ENCODE measurements at regions not wholly inside any gene's neighbourhood (a gene's known extent, or its start where the extent isn't known, plus 50 kb on each side); places are given as distances from the start of the nearest gene placed in this dataset.

DNA sequence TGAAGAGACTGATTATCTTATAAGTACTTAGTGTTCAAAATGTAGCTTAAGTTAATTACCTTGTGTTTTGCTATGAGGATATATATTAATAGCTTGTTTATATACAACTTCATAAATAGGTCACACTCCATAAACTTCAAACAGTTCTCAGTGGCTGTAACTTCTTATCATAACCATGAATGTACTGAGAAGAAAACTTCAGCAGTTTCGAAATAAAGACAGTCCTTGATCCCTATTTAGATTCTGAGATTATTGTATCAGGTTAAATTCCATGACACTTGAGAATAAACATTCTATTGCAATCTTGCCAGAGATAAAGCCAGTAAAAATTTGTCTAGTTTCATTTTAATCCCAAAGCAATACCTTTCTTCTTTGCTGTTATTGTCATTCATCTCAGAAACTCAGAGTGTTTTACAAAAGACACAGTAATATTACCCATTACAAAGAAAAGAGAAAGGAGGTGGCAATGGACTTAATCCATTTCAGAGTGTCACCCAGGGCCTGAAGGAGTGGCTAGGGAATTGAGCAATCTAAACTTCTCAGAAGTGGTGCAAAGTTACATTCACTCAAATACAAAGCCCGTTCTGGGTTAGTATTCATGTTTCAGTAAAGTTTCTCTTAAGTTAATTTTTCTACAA is 403.6 kb downstream of the SEMA3D start:
- H3K4me3 ChIP-seq (ENCODE audit: low read depth, low read length) = no peak overlapping the region
- no peak for TF ChIP-seq CTCF (IDR thresholded peaks at IDR 0.05; ENCODE audit: borderline replicate concordance, insufficient read depth, low read depth, low read length)

GRCh38 chr7:84781838-84782237 is 405.0 kb downstream of the SEMA3D start:
- no peak overlapping the region for H3K4me3 ChIP-seq (ENCODE audit: low read depth, low read length)
- no peak for TF ChIP-seq CTCF (IDR thresholded peaks at IDR 0.05; ENCODE audit: borderline replicate concordance, insufficient read depth, low read depth, low read length)

GRCh38 chr7:84780158-84781124 is 406.4 kb downstream of the SEMA3D start:
- TF ChIP-seq CTCF (IDR thresholded peaks at IDR 0.05; ENCODE audit: borderline replicate concordance, insufficient read depth, low read depth, low read length) = no peak
- no peak overlapping the region for H3K4me3 ChIP-seq (ENCODE audit: low read depth, low read length)

DNA sequence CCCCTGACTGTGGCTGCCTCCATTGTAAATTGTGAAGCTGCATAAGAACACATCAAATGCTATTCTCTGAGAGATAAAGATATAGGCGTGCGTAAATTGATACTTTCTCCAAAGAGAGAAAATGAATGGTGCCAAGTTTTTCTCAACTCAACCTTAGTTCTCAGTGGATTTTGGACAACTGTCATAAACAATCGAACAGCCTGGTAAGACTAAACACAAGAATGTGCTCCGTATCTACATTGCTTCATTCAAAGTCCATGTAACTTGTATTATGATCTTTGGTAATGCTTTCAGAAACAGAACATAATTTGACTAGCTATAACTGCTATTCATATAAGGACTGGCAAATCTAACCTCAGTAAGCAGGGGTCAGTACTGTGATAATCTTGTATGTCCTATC is 429.1 kb downstream of the SEMA3D start:
- no peak for TF ChIP-seq CTCF (IDR thresholded peaks at IDR 0.05; ENCODE audit: borderline replicate concordance, insufficient read depth, low read depth, low read length)
- no peak overlapping the region for H3K4me3 ChIP-seq (ENCODE audit: low read depth, low read length)

- no peak overlapping the region for H3K4me3 ChIP-seq (ENCODE audit: low read depth, low read length)
- TF ChIP-seq CTCF (IDR thresholded peaks at IDR 0.05; ENCODE audit: borderline replicate concordance, insufficient read depth, low read depth, low read length) = no peak
Observed at GRCh38 chr7:84746353-84746752, 440.5 kb downstream of the SEMA3D start.

- H3K4me3 ChIP-seq (ENCODE audit: low read depth, low read length) = no peak overlapping the region
- no peak for TF ChIP-seq CTCF (IDR thresholded peaks at IDR 0.05; ENCODE audit: borderline replicate concordance, insufficient read depth, low read depth, low read length)
Observed at GRCh38 chr7:84744385-84744784, 442.5 kb downstream of the SEMA3D start.

Measured in GM12875 (cell line).